ENCODE measurements at regions not wholly inside any gene's neighbourhood (a gene's known extent, or its start where the extent isn't known, plus 50 kb on each side); places are given as distances from the start of the nearest gene placed in this dataset.
"Not testable (repeated sequence)": the region's sequence is repeated elsewhere in the genome, so short reads cannot be mapped to it uniquely, and the experiment has no call there.

GRCh38 chr5:106014262-106014661 is 1656.5 kb downstream of the EFNA5 start:
- no peak for DNase-seq (ENCODE audit: low spot score)
- Histone ChIP-seq H3K4me1 (ENCODE audit: insufficient read depth) (no peaks in the 10 kb centered on the region), H2AFZ (no peak overlapping the region), H3K36me3 (replicated peaks; ENCODE audit: insufficient read depth, low read depth) (no peaks in the 10 kb centered on the region), H3K4me2 (no peak overlapping the region), H3K9me3 (ENCODE audit: low read depth) (no peaks in the 10 kb centered on the region), H3K79me2 (no peaks in the 10 kb centered on the region), H3K4me3 (no peak overlapping the region), H3K27me3 (no peaks in the 10 kb centered on the region), H3K27ac (no peak overlapping the region), H3K9me2 (replicated peaks; ENCODE audit: insufficient read depth) (no peaks in the 10 kb centered on the region), H4K20me1 (ENCODE audit: insufficient read depth, poor library complexity, severe bottlenecking) (no peaks in the 10 kb centered on the region)
- TF ChIP-seq, protein P1, sequence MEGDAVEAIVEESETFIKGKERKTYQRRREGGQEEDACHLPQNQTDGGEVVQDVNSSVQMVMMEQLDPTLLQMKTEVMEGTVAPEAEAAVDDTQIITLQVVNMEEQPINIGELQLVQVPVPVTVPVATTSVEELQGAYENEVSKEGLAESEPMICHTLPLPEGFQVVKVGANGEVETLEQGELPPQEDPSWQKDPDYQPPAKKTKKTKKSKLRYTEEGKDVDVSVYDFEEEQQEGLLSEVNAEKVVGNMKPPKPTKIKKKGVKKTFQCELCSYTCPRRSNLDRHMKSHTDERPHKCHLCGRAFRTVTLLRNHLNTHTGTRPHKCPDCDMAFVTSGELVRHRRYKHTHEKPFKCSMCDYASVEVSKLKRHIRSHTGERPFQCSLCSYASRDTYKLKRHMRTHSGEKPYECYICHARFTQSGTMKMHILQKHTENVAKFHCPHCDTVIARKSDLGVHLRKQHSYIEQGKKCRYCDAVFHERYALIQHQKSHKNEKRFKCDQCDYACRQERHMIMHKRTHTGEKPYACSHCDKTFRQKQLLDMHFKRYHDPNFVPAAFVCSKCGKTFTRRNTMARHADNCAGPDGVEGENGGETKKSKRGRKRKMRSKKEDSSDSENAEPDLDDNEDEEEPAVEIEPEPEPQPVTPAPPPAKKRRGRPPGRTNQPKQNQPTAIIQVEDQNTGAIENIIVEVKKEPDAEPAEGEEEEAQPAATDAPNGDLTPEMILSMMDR (IDR thresholded peaks at IDR 0.05; ENCODE audit: poor library complexity) = no peak
- TF ChIP-seq EZH2phosphoT487 (IDR thresholded peaks at IDR 0.05; ENCODE audit: low read depth, severe bottlenecking, unreplicated experiment) (no peak), EZH2 (IDR thresholded peaks at IDR 0.05; ENCODE audit: borderline replicate concordance) (no peak)

GRCh38 chr5:106006242-106006641 is 1664.5 kb downstream of the EFNA5 start:
- DNase-seq (ENCODE audit: low spot score) = no peak
- WGBS (ENCODE audit: low lambda C conversion rate, missing lambda C conversion rate) = 77% methylated on average over 2 of the region's 2 CpGs
- Histone ChIP-seq H3K4me1 (ENCODE audit: insufficient read depth) (no peaks in the 10 kb centered on the region), H3K9me3 (ENCODE audit: low read depth) (no peaks in the 10 kb centered on the region), H3K27ac (no peak overlapping the region), H3K9me2 (replicated peaks; ENCODE audit: insufficient read depth) (no peaks in the 10 kb centered on the region), H3K4me3 (no peak overlapping the region), H4K20me1 (ENCODE audit: insufficient read depth, poor library complexity, severe bottlenecking) (no peaks in the 10 kb centered on the region), H3K79me2 (no peaks in the 10 kb centered on the region), H3K4me2 (no peak overlapping the region), H2AFZ (no peak overlapping the region), H3K27me3 (no peaks in the 10 kb centered on the region), H3K36me3 (replicated peaks; ENCODE audit: insufficient read depth, low read depth) (no peaks in the 10 kb centered on the region)
- TF ChIP-seq, protein P1 (IDR thresholded peaks at IDR 0.05; ENCODE audit: poor library complexity) = no peak
- TF ChIP-seq EZH2 (IDR thresholded peaks at IDR 0.05; ENCODE audit: borderline replicate concordance) (no peak), EZH2phosphoT487 (IDR thresholded peaks at IDR 0.05; ENCODE audit: low read depth, severe bottlenecking, unreplicated experiment) (no peak)

DNA sequence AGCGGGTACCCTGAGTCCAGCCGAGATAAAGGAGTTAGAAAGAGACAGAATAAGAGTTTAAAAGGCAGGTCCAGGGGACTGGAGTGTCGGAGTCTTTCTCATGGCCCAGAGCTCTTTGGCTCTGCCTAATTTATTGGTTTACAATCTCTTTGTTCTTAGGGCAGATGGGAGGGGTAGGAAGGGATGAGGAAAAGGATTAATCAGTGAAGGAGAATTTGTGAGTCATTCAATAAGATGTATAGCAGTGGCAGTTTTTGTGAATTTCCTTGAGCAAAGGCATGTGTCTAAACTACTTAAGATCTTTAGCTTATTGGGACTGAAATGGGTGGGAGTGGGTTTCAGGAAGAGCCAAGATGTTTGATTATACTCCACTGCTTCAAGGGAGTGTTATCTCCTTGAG is 1671.7 kb downstream of the EFNA5 start:
- H3K36me3 ChIP-seq (replicated peaks; ENCODE audit: insufficient read depth, low read depth); H3K9me2 ChIP-seq (replicated peaks; ENCODE audit: insufficient read depth): not testable (repeated sequence)

GRCh38 chr5:105993027-105993426 is 1677.7 kb downstream of the EFNA5 start:
- Histone ChIP-seq H3K27me3 (no peaks in the 10 kb centered on the region), H3K27ac (no peak overlapping the region), H3K4me3 (no peak overlapping the region), H3K9me3 (ENCODE audit: low read depth) (no peaks in the 10 kb centered on the region), H3K4me1 (ENCODE audit: insufficient read depth) (no peaks in the 10 kb centered on the region), H3K79me2 (no peaks in the 10 kb centered on the region), H4K20me1 (ENCODE audit: insufficient read depth, poor library complexity, severe bottlenecking) (no peaks in the 10 kb centered on the region), H2AFZ (no peak overlapping the region), H3K36me3 (replicated peaks; ENCODE audit: insufficient read depth, low read depth) (no peaks in the 10 kb centered on the region), H3K9me2 (replicated peaks; ENCODE audit: insufficient read depth) (no peaks in the 10 kb centered on the region), H3K4me2 (no peak overlapping the region)
- 100% methylated on average over 1 of the region's 1 CpG for WGBS (ENCODE audit: low lambda C conversion rate, missing lambda C conversion rate)
- no peak for DNase-seq (ENCODE audit: low spot score)
- TF ChIP-seq, protein P1 (IDR thresholded peaks at IDR 0.05; ENCODE audit: poor library complexity) = no peak
- no peak for TF ChIP-seq EZH2 (IDR thresholded peaks at IDR 0.05; ENCODE audit: borderline replicate concordance)
- no peak for TF ChIP-seq EZH2phosphoT487 (IDR thresholded peaks at IDR 0.05; ENCODE audit: low read depth, severe bottlenecking, unreplicated experiment)

More for the DNA sequence above, 1671.7 kb downstream of the EFNA5 start:
- H3K27me3 ChIP-seq; H3K79me2 ChIP-seq; H3K4me3 ChIP-seq; DNase-seq (ENCODE audit: low spot score); H4K20me1 ChIP-seq (ENCODE audit: insufficient read depth, poor library complexity, severe bottlenecking); H3K27ac ChIP-seq; H2AFZ ChIP-seq; H3K9me3 ChIP-seq (ENCODE audit: low read depth); H3K4me1 ChIP-seq (ENCODE audit: insufficient read depth); H3K4me2 ChIP-seq: not testable (repeated sequence)
- WGBS (ENCODE audit: low lambda C conversion rate, missing lambda C conversion rate) = 72% methylated on average over 3 of the region's 3 CpGs
